Heart left ventricle (tissue), 16 donors: ENCODE measurements at regions not wholly inside any gene's neighbourhood (a gene's known extent, or its start where the extent isn't known, plus 50 kb on each side); places are given as distances from the start of the nearest gene placed in this dataset.

Experiments used
- ATAC-seq, 4 donors: fragments of 200-7000 bp; cut with Tn5 transposase; one replicate each; pipeline ENCODE4 v1.9.1; 2020 to 2022; ENCODE audit warnings: moderate library complexity in 4 of 4, mild to moderate bottlenecking in 3 of 4, moderate number of reproducible peaks in 1 of 4
- DNase-seq, 5 donors: peaks; one replicate each; pipeline ENCODE4 v3.0.0-alpha.2; 2020
- H3K27ac ChIP-seq, 12 donors: fragments of 200-600 bp; sonication (generic) in 4 of 12; one replicate each; pipeline versions ENCODE4 v1.5.0 to v1.8.0; 2016 to 2022; ENCODE audit warnings: mild to moderate bottlenecking in 2 of 12
- H3K27me3 ChIP-seq, 9 donors: fragments of 200-600 bp; sonication (generic) in 2 of 9; one replicate each; pipeline versions ENCODE4 v1.5.1 to v1.8.0; 2016 to 2022; ENCODE audit warnings: mild to moderate bottlenecking in 3 of 9
- H3K36me3 ChIP-seq, 9 donors: fragments of 200-600 bp; sonication (generic) in 2 of 9; one replicate each; pipeline versions ENCODE4 v1.5.0 to v1.8.0; 2018 to 2022; ENCODE audit warnings: mild to moderate bottlenecking in 2 of 9
- H3K4me1 ChIP-seq, 12 donors: fragments of 200-600 bp; sonication (generic) in 4 of 12; one replicate each; pipeline versions ENCODE4 v1.5.0 to v1.8.0; 2016 to 2022; ENCODE audit warnings: mild to moderate bottlenecking in 3 of 12
- H3K4me3 ChIP-seq, 12 donors: fragments of 200-600 bp; sonication (generic) in 4 of 12; one replicate each; pipeline versions ENCODE4 v1.5.0 to v1.8.0; 2017 to 2022; ENCODE audit warnings: mild to moderate bottlenecking in 9 of 12, moderate library complexity in 4 of 12
- H3K9me3 ChIP-seq, 12 donors: fragments of 200-600 bp; sonication (generic) in 4 of 12; one replicate each; pipeline versions ENCODE4 v1.5.0 to v1.8.0; 2016 to 2022; ENCODE audit warnings: mild to moderate bottlenecking in 1 of 12
- CTCF ChIP-seq, 12 donors: fragments of 200-600 bp; sonication (generic) in 4 of 12; IDR thresholded peaks; one replicate each; pipeline versions ENCODE4 v1.5.0 to v1.8.0; 2018 to 2022; ENCODE audit warnings: antibody characterized with exemption in 12 of 12, mild to moderate bottlenecking in 5 of 12
- POLR2A ChIP-seq, 2 donors: fragments of 450-650 bp; IDR thresholded peaks; one replicate each; pipeline ENCODE4 v1.6.1; 2017; ENCODE audit warnings: antibody characterized with exemption in 2 of 2, mild to moderate bottlenecking in 2 of 2, moderate library complexity in 2 of 2
- WGBS, 4 donors: extraction: QIAGEN DNeasy Blood & Tissue Kit in 2 of 4; methylation state at CpG; one replicate each; pipeline versions ENCODE4 v1.1.5 to v1.1.7; 2013 to 2018; 5-methylcytosine and 5-hydroxymethylcytosine counted together
- intact Hi-C, 10 donors: fragments of 100-400 bp; cut with DNase I; formaldehyde crosslinking; loops; one replicate each; pipeline versions ENCODE4 v1.11.1 to v1.14.2; 2022
- donor health status: ischemic (EF 13 %, LVEDD 7.1; RV severe dilation, severe dysfunction).
- donor health status: healthy with polysubstance abuse.
- donor health status: DM: no; HTN: yes; CAD: no.
- donor health status: DM: no; HTN: no; CAD: no.
- donor health status: ischemic (EF 25% LVEDD 6.9; RV normal size, moderate dysfunction).
- donor health status: ischemic (EF 25% LVEDD 5.7; RV mildly dilated, moderate dysfunction).
- donor health status: healthy.
- donor health status: DM: yes; HTN: yes; CAD: no.
- donor health status: ischemic (EF 35%, LVEDD 5.7; RV mildly dilated, moderate dysfunction).
- donor health status: nonischemic (EF 11% LVEDD 7.7; RV severe dilation, severe dysfunction).
- donor health status: DM: yes; HTN: yes; CAD: no.
- donor health status: PGD.
- donor health status: ischemic (EF 29% LVEDD 5.4; RV normal size, mild dysfunction).
- donor health status: nonischemic (EF 23%, LVEDD 6.1; RV moderate dilation, normal function).

- intact Hi-C loops: no loop called here
- 80 to 87% (median 83%) methylated on average over 3 of the region's 3 CpGs for whole genome bisulfite sequencing, 4 donors
Observed at GRCh38 chr7:41633690-41634089, 69.2 kb downstream of the INHBA start.

GRCh38 chr7:41630741-41631140 lies 72.1 kb downstream of the INHBA start:
- ATAC-seq (no peak), DNase-seq (no peak)
- peaks cover 0 to 18% (median 2%) of the 10 kb centered on the region in 12 donors for H3K4me1 ChIP-seq
- no peaks in the 10 kb centered on the region for H3K27me3 ChIP-seq
- no peak for TF ChIP-seq CTCF (IDR thresholded peaks at IDR 0.05)
- TF ChIP-seq POLR2A (IDR thresholded peaks at IDR 0.05): no peak
- no peak overlapping the region for H3K27ac ChIP-seq
- 63 to 70% (median 66%) methylated on average over 4 of the region's 4 CpGs for WGBS, 4 donors
- no peak overlapping the region for H3K4me3 ChIP-seq
- no peaks in the 10 kb centered on the region for H3K9me3 ChIP-seq
- no peaks in the 10 kb centered on the region for H3K36me3 ChIP-seq
- intact Hi-C loops: no loop called here

More at GRCh38 chr7:41633690-41634089, 69.2 kb downstream of the INHBA start:
- Histone ChIP-seq H3K27ac (no peak overlapping the region), H3K27me3 (no peaks in the 10 kb centered on the region), H3K4me1 (peaks cover 0 to 11% (median 0%) of the 10 kb centered on the region in 12 donors), H3K4me3 (no peak overlapping the region), H3K9me3 (no peaks in the 10 kb centered on the region), H3K36me3 (no peaks in the 10 kb centered on the region)
- DNase-seq: no peak
- TF ChIP-seq POLR2A (IDR thresholded peaks at IDR 0.05) (no peak), CTCF (IDR thresholded peaks at IDR 0.05) (no peak)
- ATAC-seq: no peak

GRCh38 chr7:41629711-41630111 lies 73.2 kb downstream of the INHBA start:
- Histone ChIP-seq H3K27ac (peak overlapping the region in 2 of 12 donors; percentile 8 to 60), H3K36me3 (no peaks in the 10 kb centered on the region), H3K4me3 (no peak overlapping the region), H3K9me3 (no peaks in the 10 kb centered on the region), H3K4me1 (peaks cover 0 to 18% (median 2%) of the 10 kb centered on the region in 12 donors), H3K27me3 (no peaks in the 10 kb centered on the region)
- 44 to 69% (median 50%) methylated on average over 1 of the region's 1 CpG for WGBS, 4 donors
- DNase-seq (no peak), ATAC-seq (no peak)
- intact Hi-C loops: loop anchor here in 1 of 10 donors (5.0 kb wide), 1 partner anchor 68 kb away; no protein-coding TSS in a partner anchor
- TF ChIP-seq POLR2A (IDR thresholded peaks at IDR 0.05) (no peak), CTCF (IDR thresholded peaks at IDR 0.05) (no peak)

GRCh38 chr7:41628901-41629300 lies 74.0 kb downstream of the INHBA start:
- H3K9me3 ChIP-seq: no peaks in the 10 kb centered on the region
- no peaks in the 10 kb centered on the region for H3K36me3 ChIP-seq
- ATAC-seq (peak; percentile 98 to 100 (median 100)), DNase-seq (peak in 4 of 5 donors; percentile 18 to 33 (median 24))
- peak overlapping the region in 9 of 12 donors; percentile 21 to 83 (median 62) for H3K27ac ChIP-seq
- TF ChIP-seq CTCF (IDR thresholded peaks at IDR 0.05): no peak
- no peak for TF ChIP-seq POLR2A (IDR thresholded peaks at IDR 0.05)
- no peak overlapping the region for H3K4me3 ChIP-seq
- H3K27me3 ChIP-seq: no peaks in the 10 kb centered on the region
- H3K4me1 ChIP-seq: peaks cover 0 to 18% (median 2%) of the 10 kb centered on the region in 12 donors
- intact Hi-C loops: loop anchor here in 1 of 10 donors (5.0 kb wide), 1 partner anchor 68 kb away; no protein-coding TSS in a partner anchor
- 30 to 35% (median 31%) methylated on average over 3 of the region's 3 CpGs for WGBS, 4 donors
